ENCODE measurements at regions not wholly inside any gene's neighbourhood (a gene's known extent, or its start where the extent isn't known, plus 50 kb on each side); places are given as distances from the start of the nearest gene placed in this dataset.

- TF ChIP-seq POLR2A (IDR thresholded peaks at IDR 0.05; ENCODE audit: low read length): no peak
- TF ChIP-seq GATA1 (IDR thresholded peaks at IDR 0.05; ENCODE audit: low read depth, low read length): no peak
These were observed 208.0 kb upstream of the EXOC2 start for GRCh38 chr6:900716-901605.
